ENCODE measurements at regions not wholly inside any gene's neighbourhood (a gene's known extent, or its start where the extent isn't known, plus 50 kb on each side); places are given as distances from the start of the nearest gene placed in this dataset.
"Not testable (repeated sequence)": the region's sequence is repeated elsewhere in the genome, so short reads cannot be mapped to it uniquely, and the experiment has no call there.

- DNase-seq (ENCODE audit: low read depth): no peak
Measured at GRCh38 chr20:29296256-29297230, 1960.9 kb upstream of the DEFB115 start.

DNA sequence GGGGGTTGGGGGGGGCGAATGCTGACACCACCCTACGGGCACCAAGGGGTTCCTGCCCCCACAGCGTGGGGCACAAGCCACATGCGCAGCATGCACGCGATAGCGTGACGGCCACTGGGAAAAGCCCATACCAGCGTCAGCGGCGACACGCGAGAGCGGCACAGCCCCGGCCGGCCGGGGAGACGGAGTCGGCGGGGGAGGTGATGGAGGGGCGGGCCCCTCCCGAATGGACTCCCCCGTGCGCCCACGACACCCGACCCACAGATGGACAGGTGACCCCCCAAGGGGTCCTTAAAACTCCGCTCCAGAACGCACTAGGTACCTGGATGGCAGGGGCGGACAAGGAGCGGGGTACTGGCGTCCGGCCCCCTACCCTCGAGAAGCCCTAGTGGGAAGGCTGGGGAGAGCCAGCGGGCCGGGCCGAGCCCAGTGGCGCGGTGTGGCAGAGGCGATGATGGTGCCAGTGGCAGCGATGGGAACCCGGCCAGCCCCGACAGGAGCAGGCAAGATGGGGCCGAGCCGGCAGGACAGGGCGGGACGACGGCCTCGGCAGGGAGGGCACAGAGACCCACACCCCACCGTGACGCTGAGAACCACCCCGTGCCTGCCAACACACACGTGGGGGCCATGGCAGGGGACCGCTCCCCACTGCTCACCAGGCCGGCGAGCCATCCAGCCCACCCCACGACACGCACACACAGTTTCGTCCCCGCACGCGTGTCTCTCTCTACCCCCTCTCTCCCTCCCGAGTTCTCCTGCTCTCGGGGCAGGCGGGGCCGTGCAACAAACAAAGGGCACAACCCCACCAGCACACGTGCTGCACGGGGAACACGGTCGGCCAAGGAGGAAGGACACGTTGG, 1959.8 kb upstream of the DEFB115 start:
- no peak for DNase-seq (ENCODE audit: low read depth)

DNA sequence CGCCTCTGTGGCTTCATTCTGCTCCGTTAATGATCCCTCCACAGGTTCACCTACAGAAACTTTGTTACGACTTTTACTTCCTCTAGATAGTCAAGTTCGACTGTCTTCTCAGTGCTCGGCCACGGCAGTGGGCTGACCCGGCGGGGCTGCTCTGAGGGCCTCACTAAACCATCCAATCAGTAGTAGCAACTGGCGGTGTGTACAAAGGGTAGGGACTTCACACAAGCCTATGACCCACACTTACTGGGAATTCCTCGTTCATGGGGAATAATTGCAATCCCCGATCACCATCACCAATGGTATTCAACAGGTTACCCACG, 1959.2 kb upstream of the DEFB115 start:
- no peak for DNase-seq (ENCODE audit: low read depth)

DNA sequence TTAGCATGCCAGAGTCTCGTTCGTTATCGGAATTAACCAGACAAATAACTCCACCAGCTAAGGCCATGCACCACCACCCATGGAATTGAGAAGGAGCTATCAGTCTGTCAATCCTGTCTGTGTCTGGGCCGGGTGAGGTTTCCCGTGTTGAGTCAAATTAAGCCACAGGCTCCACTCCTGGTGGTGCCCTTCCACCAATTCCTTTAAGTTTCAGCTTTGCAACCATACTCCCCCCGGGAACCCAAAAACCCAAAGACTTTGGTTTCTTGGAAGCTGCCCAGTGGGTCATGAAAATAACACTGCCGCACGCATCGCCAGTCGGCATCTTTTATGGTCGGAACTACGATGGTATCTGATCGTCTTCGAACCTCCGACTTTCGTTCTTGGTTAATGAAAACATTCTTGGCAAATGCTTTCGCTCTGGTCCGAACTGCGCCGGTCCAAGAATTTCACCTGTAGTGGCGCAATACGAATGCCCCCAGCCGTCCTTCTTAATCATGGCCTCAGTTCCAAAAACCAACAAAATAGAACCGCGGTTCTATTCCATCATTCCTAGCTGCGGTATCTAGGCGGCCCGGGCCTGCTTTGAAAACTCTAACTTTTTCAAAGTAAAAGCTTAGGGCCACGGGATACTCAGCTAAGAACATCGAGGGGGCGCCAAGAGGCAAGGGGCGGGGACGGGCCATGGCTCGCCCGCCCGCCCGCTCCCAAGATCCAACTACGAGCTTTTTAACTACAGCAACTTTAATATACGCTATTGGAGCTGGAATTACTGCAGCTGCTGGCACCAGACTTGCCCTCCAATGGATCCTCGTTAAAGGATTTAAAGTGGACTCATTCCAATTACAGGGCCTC, 1958.5 kb upstream of the DEFB115 start:
- no peak for DNase-seq (ENCODE audit: low read depth)

DNA sequence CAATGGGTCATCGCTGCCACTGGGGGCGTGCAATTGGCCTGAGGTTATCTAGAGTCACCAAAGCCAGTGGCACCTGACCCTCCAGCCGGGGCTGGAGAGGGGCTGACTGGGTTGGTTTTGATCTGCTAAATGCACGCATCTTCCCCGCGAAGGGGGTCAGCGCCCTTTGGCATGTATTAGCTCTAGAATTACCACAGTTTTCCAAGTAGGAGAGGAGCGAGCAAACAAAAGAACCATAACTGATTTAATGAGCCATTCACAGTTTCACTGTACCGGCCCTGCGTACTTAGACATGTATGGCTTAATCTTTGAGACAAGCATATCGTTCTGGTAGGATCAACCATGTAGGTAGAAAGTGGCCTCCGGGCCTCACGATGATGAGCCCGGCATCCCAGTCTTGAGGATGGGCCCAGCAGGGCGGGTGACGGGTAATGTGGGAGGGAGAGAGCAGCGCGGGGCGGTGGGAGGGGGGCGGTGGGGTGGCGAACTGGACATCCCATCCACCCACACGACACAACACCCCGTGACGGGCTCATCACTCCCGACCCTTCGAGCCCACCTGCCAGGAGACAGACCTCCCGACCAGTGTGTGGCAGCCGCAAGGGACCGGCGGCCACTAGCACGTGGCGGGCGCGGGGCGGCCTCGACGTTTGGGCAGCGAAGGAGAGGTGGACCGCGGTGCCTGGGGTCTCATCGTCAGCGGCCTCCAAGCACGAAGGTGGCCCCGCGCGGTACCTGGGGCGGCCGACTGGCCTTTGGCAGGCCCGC, 1957.5 kb upstream of the DEFB115 start:
- no peak for DNase-seq (ENCODE audit: low read depth)

DNA sequence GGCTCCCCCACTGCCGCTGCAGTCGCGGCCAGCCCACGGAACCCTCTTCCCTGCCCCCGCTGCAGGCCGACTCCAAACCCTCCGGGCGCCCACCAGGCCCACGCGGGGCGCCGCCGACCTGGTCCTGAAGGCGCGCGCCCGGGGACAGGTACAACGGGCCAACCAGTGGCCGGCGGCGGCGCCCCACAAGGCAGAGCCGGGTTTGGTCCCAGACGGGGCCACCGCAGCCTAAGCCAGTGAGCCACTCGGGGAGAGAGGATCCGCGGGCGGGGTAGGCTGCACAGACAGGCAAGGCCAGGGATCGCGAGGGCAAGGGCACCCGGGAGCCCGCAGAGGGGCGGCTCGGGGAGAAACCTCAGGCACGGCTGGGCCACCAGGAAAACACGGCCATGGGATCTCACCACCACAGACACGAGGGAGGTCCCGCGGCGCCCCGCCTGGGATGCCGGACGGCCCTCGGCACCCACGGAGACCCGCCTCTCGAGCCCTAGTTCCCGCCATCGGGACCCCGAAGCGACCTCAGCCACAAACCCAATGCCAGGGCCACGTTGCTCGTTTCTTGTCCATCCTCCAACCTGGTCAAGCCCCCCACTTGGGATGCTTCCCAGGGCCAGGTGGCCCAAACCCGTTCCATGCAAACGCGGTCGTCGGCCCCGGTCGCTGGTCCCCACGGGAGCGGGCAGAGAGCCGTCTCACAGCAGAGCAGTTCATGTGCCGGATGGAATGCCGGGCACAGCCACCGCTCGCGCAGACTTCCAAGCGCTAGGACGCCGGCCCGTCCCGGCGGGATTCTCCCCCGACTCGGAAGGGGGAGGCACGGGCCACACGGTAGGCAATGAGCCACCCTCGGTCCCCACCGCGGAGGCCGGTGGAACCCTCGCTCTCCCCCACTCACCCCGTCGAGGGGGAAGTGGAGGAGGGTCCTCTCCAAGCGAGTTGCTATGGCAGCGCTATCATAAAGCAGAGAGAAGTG, 1956.6 kb upstream of the DEFB115 start:
- no peak for DNase-seq (ENCODE audit: low read depth)

DNA sequence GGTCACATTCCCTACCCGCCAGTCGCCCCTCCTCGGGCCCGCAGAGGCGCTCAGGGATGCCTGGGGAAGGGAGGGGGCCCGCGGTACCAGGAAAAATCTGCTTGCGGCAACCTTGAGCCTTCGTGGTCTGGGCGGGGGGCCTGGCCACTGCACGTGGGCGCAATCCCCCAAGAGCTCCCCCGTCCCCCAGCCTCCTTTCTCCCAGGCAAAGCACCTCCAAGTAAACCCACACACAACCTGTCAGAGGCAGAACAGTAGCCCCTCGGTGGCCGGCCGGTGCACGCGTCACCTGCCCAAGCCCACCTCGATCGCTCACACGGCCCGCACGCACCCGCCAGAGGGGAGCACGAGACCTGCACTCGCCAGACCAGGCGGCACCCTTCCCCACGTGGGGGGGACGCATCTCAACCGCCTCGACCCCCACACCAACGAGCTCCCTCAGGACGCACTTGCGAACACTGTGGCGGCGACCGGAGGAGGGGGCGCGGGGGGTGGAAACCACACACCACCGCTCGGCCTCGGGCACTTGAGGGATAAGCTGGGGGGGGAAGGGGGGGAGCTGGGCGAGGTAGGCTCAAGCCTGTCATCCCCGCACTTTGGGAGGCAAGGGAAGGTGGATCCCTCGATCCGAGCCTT, 1955.7 kb upstream of the DEFB115 start:
- DNase-seq (ENCODE audit: low read depth): no peak

DNA sequence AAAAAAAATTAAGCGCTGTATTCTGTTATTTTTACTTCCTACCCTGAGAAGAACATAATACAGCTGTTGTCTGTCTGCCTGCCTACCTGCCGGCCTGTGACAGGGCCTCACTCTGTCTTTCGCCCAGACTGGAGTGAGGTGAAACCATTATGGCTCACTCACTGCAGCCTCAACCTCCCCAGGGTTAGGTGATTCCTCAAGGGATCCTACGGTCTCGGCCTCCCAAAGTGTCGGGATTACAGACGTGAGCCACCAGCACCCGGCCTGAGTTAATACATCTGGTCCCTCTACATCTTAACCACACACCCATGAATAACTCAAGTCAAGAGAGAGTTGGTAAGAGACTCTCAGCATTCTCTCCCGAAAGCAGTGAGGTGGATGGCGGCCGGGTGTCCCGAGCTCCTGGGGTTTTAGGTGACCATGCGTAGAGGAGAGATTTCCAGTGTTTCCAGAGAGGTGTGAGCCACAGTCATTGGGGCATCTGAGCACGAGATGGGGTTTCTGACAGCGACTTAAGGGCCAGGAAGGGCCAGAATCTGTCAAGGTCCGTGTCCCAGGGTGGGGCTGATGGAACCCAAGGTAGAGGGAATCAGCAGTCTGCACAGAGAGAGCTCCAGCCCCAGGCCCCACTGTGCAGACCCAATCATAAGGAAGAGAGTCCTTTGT, 1954.4 kb upstream of the DEFB115 start:
- DNase-seq (ENCODE audit: low read depth): no peak

GRCh38 chr20:29306390-29307072, 1950.9 kb upstream of the DEFB115 start:
- DNase-seq (ENCODE audit: low read depth): no peak

GRCh38 chr20:29307484-29307883, 1950.0 kb upstream of the DEFB115 start:
- DNase-seq (ENCODE audit: low read depth): not testable (repeated sequence)

- DNase-seq (ENCODE audit: low read depth): not testable (repeated sequence)
Measured at GRCh38 chr20:29308956-29309355, 1948.5 kb upstream of the DEFB115 start.

GRCh38 chr20:29309481-29309880, 1948.0 kb upstream of the DEFB115 start:
- not testable (repeated sequence) for DNase-seq (ENCODE audit: low read depth)

- not testable (repeated sequence) for DNase-seq (ENCODE audit: low read depth)
Measured at GRCh38 chr20:29311046-29311445, 1946.4 kb upstream of the DEFB115 start.

DNA sequence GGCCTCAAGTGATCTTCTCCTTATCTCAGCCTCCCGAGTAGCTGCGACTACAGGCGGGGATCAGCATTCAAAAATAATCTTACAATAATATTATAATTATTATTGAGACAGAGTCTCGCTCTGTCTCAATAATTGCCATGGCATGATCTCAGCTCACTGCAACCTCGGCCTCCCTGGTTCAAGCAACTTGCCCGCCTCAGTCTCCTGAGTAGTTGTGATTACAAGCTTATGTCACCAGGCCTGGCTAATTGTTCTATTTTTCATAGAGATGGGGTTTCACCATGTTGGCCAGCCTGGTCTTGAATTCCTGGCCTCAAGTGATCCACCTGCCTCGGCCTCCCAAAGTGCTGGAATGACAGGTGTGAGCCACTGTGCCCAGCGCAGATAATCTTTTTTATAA, 1944.8 kb upstream of the DEFB115 start:
- not testable (repeated sequence) for DNase-seq (ENCODE audit: low read depth)

DNA sequence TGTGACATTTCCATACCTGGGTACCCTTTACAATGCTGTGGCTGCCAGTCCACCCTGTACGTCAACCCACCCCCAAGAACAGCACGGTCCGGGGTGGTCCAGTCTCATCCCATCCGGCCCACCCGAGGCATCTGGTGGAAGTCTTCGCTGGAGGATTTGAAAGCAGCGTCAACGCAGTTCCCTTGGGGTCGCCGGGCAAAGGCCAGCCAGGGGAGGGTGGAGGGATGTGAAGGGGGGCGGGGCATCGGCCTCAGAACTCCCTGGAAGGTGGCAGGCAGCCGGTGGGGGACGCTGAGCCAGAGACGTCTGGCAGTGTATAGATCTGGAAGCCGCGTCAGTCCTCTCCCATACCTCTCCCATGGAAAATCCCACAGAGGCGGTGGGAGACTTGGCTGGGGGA, 1944.0 kb upstream of the DEFB115 start:
- no peak for DNase-seq (ENCODE audit: low read depth)

- no peak for DNase-seq (ENCODE audit: low read depth)
Measured at GRCh38 chr20:29314294-29314693, 1943.2 kb upstream of the DEFB115 start.

- no peak for DNase-seq (ENCODE audit: low read depth)
Measured at GRCh38 chr20:29318871-29319461, 1938.5 kb upstream of the DEFB115 start.

GRCh38 chr20:29319725-29320124, 1937.7 kb upstream of the DEFB115 start:
- DNase-seq (ENCODE audit: low read depth): no peak
